ENCODE measurements at regions not wholly inside any gene's neighbourhood (a gene's known extent, or its start where the extent isn't known, plus 50 kb on each side); places are given as distances from the start of the nearest gene placed in this dataset.

GRCh38 chr4:106476741-106477140 lies 108.2 kb upstream of the GIMD1 start:
- no peaks in the 10 kb centered on the region for H3K79me2 ChIP-seq (ENCODE audit: insufficient read depth, low read length)
- H3K4me1 ChIP-seq (ENCODE audit: insufficient read depth, low read length): no peaks in the 10 kb centered on the region
- no peaks in the 10 kb centered on the region for H3K36me3 ChIP-seq (ENCODE audit: insufficient read depth, low read length)
- H3K27me3 ChIP-seq (ENCODE audit: insufficient read depth, low read length): no peaks in the 10 kb centered on the region
- H2AFZ ChIP-seq (ENCODE audit: low read depth, low read length): no peak overlapping the region
- no peak overlapping the region for H3K4me3 ChIP-seq (ENCODE audit: insufficient read depth, low read depth, low read length)
- FAIRE-seq: no peak
- Mint-ChIP-seq H3K4me3 (ENCODE audit: unreplicated experiment) (no peak overlapping the region), H3K4me1 (ENCODE audit: low read depth, unreplicated experiment) (no peaks in the 10 kb centered on the region), H3K27ac (ENCODE audit: unreplicated experiment) (no peak overlapping the region), H3K27me3 (ENCODE audit: low read depth, unreplicated experiment) (no peaks in the 10 kb centered on the region), H3K9me3 (ENCODE audit: unreplicated experiment) (no peaks in the 10 kb centered on the region), H3K36me3 (ENCODE audit: low read depth, unreplicated experiment) (no peaks in the 10 kb centered on the region)
- H3K4me2 ChIP-seq (ENCODE audit: low read length): no peak overlapping the region
- no peak overlapping the region for H3K27ac ChIP-seq (ENCODE audit: low read depth, low read length)
- no peaks in the 10 kb centered on the region for H3K9me3 ChIP-seq (ENCODE audit: insufficient read depth, low read depth, low read length)
- H4K20me1 ChIP-seq (ENCODE audit: insufficient read depth, low read length): no peaks in the 10 kb centered on the region
- no peak for DNase-seq (ENCODE audit: low read depth)
- no peak overlapping the region for H3K9ac ChIP-seq (ENCODE audit: low read length)
- no peak for TF ChIP-seq EZH2 (IDR thresholded peaks at IDR 0.05; ENCODE audit: insufficient read depth, low read length)
- TF ChIP-seq, protein P1, sequence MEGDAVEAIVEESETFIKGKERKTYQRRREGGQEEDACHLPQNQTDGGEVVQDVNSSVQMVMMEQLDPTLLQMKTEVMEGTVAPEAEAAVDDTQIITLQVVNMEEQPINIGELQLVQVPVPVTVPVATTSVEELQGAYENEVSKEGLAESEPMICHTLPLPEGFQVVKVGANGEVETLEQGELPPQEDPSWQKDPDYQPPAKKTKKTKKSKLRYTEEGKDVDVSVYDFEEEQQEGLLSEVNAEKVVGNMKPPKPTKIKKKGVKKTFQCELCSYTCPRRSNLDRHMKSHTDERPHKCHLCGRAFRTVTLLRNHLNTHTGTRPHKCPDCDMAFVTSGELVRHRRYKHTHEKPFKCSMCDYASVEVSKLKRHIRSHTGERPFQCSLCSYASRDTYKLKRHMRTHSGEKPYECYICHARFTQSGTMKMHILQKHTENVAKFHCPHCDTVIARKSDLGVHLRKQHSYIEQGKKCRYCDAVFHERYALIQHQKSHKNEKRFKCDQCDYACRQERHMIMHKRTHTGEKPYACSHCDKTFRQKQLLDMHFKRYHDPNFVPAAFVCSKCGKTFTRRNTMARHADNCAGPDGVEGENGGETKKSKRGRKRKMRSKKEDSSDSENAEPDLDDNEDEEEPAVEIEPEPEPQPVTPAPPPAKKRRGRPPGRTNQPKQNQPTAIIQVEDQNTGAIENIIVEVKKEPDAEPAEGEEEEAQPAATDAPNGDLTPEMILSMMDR (IDR thresholded peaks at IDR 0.05; ENCODE audit: insufficient read depth, low read depth, low read length): no peak

DNA sequence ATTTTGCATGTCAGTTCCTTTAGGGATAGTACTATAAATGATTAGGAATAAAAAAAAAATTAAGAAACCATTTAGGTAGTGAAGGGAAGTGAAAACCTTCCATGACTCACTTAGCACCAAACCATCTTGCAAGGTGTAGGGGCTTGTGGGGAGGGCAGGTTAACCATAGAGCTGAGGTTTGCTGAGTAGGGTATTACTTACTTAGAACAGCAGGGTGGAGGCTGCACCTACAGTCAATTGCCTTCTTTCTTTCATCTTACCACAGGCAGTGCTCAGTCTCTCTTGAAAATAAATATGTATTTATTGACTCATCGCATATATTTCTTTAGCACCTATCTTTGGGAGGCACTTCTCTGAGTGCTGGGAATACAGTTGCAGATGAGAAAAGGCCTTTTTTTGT lies 104.9 kb upstream of the GIMD1 start:
- H3K4me1 ChIP-seq (ENCODE audit: insufficient read depth, low read length): no peaks in the 10 kb centered on the region
- H4K20me1 ChIP-seq (ENCODE audit: insufficient read depth, low read length): no peaks in the 10 kb centered on the region
- no peak overlapping the region for H3K4me3 ChIP-seq (ENCODE audit: insufficient read depth, low read depth, low read length)
- no peak overlapping the region for H3K9ac ChIP-seq (ENCODE audit: low read length)
- Mint-ChIP-seq H3K9me3 (ENCODE audit: unreplicated experiment) (no peaks in the 10 kb centered on the region), H3K36me3 (ENCODE audit: low read depth, unreplicated experiment) (no peaks in the 10 kb centered on the region), H3K27me3 (ENCODE audit: low read depth, unreplicated experiment) (peaks cover 3% of the 10 kb centered on the region), H3K27ac (ENCODE audit: unreplicated experiment) (no peak overlapping the region), H3K4me3 (ENCODE audit: unreplicated experiment) (no peak overlapping the region), H3K4me1 (ENCODE audit: low read depth, unreplicated experiment) (no peaks in the 10 kb centered on the region)
- no peak overlapping the region for H3K27ac ChIP-seq (ENCODE audit: low read depth, low read length)
- H2AFZ ChIP-seq (ENCODE audit: low read depth, low read length): no peak overlapping the region
- DNase-seq (ENCODE audit: low read depth): no peak
- no peaks in the 10 kb centered on the region for H3K36me3 ChIP-seq (ENCODE audit: insufficient read depth, low read length)
- no peaks in the 10 kb centered on the region for H3K27me3 ChIP-seq (ENCODE audit: insufficient read depth, low read length)
- no peak overlapping the region for H3K4me2 ChIP-seq (ENCODE audit: low read length)
- no peaks in the 10 kb centered on the region for H3K79me2 ChIP-seq (ENCODE audit: insufficient read depth, low read length)
- no peak for FAIRE-seq
- no peaks in the 10 kb centered on the region for H3K9me3 ChIP-seq (ENCODE audit: insufficient read depth, low read depth, low read length)
- no peak for TF ChIP-seq EZH2 (IDR thresholded peaks at IDR 0.05; ENCODE audit: insufficient read depth, low read length)
- TF ChIP-seq, protein P1 (IDR thresholded peaks at IDR 0.05; ENCODE audit: insufficient read depth, low read depth, low read length): no peak

DNA sequence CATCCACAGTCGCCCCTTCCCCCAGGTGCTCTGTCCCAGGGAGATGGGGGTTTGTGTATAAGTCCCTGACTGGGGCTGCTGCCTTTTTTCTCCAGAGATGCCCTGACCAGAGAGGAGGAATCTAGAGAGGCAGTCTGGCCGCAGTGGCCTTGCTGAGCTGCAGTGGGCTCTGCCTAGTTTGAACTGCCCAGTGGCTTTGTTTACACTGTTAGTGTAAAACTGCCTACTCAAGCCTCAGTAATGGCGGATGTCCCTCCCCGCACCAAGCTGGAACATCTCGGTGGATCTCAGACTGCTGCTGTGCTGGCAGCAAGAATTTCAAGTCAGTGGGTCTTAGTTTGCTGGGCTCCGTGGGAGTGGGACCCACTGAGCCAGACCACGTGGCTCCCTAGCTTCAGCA lies 102.6 kb upstream of the GIMD1 start:
- H3K36me3 ChIP-seq (ENCODE audit: insufficient read depth, low read length): no peaks in the 10 kb centered on the region
- H4K20me1 ChIP-seq (ENCODE audit: insufficient read depth, low read length): no peaks in the 10 kb centered on the region
- no peaks in the 10 kb centered on the region for H3K27me3 ChIP-seq (ENCODE audit: insufficient read depth, low read length)
- Mint-ChIP-seq H3K9me3 (ENCODE audit: unreplicated experiment) (no peaks in the 10 kb centered on the region), H3K36me3 (ENCODE audit: low read depth, unreplicated experiment) (no peaks in the 10 kb centered on the region), H3K27ac (ENCODE audit: unreplicated experiment) (no peak overlapping the region), H3K4me1 (ENCODE audit: low read depth, unreplicated experiment) (no peaks in the 10 kb centered on the region), H3K4me3 (ENCODE audit: unreplicated experiment) (no peak overlapping the region), H3K27me3 (ENCODE audit: low read depth, unreplicated experiment) (peaks cover 6% of the 10 kb centered on the region)
- H2AFZ ChIP-seq (ENCODE audit: low read depth, low read length): no peak overlapping the region
- TF ChIP-seq EZH2 (IDR thresholded peaks at IDR 0.05; ENCODE audit: insufficient read depth, low read length): no peak
- TF ChIP-seq, protein P1 (IDR thresholded peaks at IDR 0.05; ENCODE audit: insufficient read depth, low read depth, low read length): no peak
- H3K9ac ChIP-seq (ENCODE audit: low read length): no peak overlapping the region
- no peaks in the 10 kb centered on the region for H3K9me3 ChIP-seq (ENCODE audit: insufficient read depth, low read depth, low read length)
- H3K4me1 ChIP-seq (ENCODE audit: insufficient read depth, low read length): no peaks in the 10 kb centered on the region
- FAIRE-seq: no peak
- no peak overlapping the region for H3K4me3 ChIP-seq (ENCODE audit: insufficient read depth, low read depth, low read length)
- H3K4me2 ChIP-seq (ENCODE audit: low read length): no peak overlapping the region
- no peak for DNase-seq (ENCODE audit: low read depth)
- H3K79me2 ChIP-seq (ENCODE audit: insufficient read depth, low read length): no peaks in the 10 kb centered on the region
- H3K27ac ChIP-seq (ENCODE audit: low read depth, low read length): no peak overlapping the region

Data from astrocyte (in vitro differentiated cells and primary cell).